Heart left ventricle (tissue), 13 donors: ENCODE measurements at regions not wholly inside any gene's neighbourhood (a gene's known extent, or its start where the extent isn't known, plus 50 kb on each side); places are given as distances from the start of the nearest gene placed in this dataset.

Experiments used
- CTCF ChIP-seq, 12 donors: fragments of 200-600 bp; sonication (generic) in 4 of 12; IDR thresholded peaks; one replicate each; pipeline versions ENCODE4 v1.5.0 to v1.8.0; 2018 to 2022; ENCODE audit warnings: antibody characterized with exemption in 12 of 12, mild to moderate bottlenecking in 5 of 12
- POLR2A ChIP-seq, 2 donors: fragments of 450-650 bp; IDR thresholded peaks; one replicate each; pipeline ENCODE4 v1.6.1; 2017; ENCODE audit warnings: antibody characterized with exemption in 2 of 2, mild to moderate bottlenecking in 2 of 2, moderate library complexity in 2 of 2
- donor health status: ischemic (EF 13 %, LVEDD 7.1; RV severe dilation, severe dysfunction).
- donor health status: DM: no; HTN: yes; CAD: no.
- donor health status: DM: no; HTN: no; CAD: no.
- donor health status: ischemic (EF 25% LVEDD 6.9; RV normal size, moderate dysfunction).
- donor health status: ischemic (EF 25% LVEDD 5.7; RV mildly dilated, moderate dysfunction).
- donor health status: ischemic (EF 35%, LVEDD 5.7; RV mildly dilated, moderate dysfunction).
- donor health status: nonischemic (EF 11% LVEDD 7.7; RV severe dilation, severe dysfunction).
- donor health status: DM: yes; HTN: yes; CAD: no.
- donor health status: PGD.
- donor health status: ischemic (EF 29% LVEDD 5.4; RV normal size, mild dysfunction).
- donor health status: nonischemic (EF 23%, LVEDD 6.1; RV moderate dilation, normal function).

- no peak for TF ChIP-seq CTCF (IDR thresholded peaks at IDR 0.05)
- TF ChIP-seq POLR2A (IDR thresholded peaks at IDR 0.05), result no peak
Observed at GRCh38 chr1:220966881-220967611, 87.8 kb downstream of the HLX start.
